HG03108 (cell line): ENCODE measurements at regions not wholly inside any gene's neighbourhood (a gene's known extent, or its start where the extent isn't known, plus 50 kb on each side); places are given as distances from the start of the nearest gene placed in this dataset.
"Not testable (repeated sequence)": the region's sequence is repeated elsewhere in the genome, so short reads cannot be mapped to it uniquely, and the experiment has no call there.

ENCODE experiments used
- ATAC-seq: cut with Tn5 transposase; IDR thresholded peaks from one replicate; pipeline ENCODE4 v1.9.1; 2021; ENCODE audit warnings: moderate library complexity; ENCODE audit not compliant: unreplicated experiment

DNA sequence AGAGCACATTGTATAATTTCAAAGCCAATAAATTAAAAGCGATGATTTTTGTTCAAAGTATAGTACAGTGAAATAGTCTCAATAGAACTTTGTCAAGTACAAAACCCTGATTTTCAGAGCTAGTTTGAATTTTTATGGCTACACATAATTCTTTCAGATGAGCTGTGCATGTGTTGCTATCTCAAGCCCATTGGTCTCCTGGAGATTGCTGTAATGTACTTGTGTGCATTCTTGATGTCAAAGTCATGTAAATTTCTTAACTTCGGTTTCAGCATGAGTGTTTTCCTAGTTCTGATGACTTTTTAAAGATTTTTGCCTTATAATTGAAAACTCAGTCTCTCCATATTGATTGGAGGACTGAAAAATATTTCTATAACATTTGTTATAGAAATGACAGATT, 200.8 kb downstream of the CEP135 start:
- no peak for ATAC-seq

DNA sequence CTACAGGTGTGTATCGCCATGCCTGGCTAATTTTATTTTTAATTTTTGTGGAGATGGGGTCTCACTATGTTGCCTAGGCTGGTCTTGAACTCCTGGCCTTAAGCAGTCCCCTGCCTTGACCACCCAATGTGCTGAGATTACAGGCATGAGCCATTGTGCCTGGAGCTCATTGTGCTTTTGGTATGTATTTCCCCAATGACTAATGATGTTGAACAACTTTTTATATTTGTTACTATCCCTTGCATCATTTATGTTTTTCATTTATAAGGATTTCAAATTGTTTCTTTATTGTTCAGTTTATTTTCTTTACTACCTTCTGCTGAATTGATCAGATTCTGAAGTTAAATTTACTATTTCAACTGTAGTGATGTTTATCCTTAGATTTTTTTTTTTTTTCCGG, 199.7 kb downstream of the CEP135 start:
- no peak for ATAC-seq

DNA sequence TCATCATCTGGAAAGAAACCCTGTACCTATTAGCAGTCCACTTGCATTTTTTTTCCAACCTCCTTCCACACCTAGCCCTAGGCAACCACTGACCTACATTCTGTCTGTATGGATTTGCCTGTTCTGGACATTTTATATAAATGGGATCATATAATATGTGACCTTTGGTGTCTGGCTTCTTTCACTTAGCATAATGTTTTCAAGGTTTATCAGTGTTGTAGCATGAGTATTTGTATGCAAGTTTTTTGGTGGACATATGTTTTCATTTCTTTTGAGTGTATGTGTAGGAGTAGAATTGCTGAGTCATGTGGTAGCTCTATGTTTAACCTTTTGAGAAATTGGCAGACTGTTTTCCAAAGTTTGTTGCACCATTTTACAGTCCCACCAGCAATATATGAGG, 198.6 kb downstream of the CEP135 start:
- ATAC-seq, result no peak

DNA sequence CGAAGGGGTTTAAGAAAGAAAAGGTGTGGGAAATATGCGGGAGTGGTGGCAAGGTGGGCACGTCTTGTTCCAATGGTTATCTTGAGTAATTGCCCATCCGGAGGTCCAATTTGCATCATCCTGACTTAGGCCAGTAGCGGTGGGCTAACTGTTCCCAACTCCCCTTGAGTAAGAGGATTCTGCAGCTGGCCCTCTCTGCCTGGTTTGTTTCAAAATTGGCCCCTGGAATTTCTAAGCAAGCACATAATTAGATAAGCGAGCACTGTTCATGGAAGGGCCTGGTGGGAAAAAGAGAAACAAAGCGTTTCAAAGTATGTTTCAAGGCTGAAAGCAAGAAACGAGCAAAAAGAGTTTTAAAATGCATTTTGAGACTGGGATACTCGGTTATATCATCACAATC, 198.2 kb downstream of the CEP135 start:
- no peak for ATAC-seq

DNA sequence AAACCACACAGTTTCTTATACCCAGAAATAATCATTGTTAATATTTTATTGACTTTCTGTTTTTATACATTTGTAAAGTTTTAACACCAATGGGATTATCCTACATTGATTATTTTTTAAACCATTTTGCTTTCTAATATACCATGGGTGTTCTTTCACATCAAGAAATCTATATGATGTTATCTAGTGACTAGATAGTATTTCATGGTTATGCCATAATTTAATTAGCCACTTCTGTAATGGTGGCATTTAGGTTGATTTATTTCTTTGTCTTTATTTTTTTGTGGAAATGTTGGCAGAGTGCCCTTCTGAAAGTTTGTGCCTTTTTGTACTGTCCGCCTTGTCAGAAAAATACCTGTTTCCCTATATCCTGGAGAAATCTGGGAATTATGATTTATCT, 193.3 kb downstream of the CEP135 start:
- no peak for ATAC-seq

DNA sequence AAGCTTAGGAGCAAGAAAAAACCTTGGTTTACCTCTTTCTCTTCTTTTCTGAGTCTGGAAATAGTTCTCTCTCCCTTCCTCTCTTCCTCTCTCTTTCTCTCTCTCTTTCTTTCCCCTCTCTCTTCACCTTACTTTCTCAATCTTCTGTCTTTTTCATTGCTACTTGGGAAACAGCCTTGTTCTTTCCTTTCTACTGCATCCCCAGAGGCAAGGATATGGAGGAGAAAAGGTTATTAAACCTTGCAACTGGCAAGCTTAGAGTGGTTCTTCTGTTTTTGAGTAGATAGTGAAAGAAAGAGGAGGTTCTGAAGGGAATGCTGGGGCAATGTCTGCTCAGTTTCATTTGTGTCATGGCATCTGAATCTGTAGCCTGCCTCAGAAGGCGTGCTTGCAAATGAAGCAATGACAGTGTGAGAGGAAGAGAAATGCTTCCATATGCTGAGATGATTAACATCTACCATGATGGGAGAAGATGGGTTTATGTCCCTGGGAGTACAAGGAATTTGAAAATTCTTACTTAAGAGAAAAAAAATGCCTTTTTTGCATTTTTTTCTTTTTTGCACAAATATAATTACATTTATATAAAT, 190.6 kb downstream of the CEP135 start:
- no peak for ATAC-seq

DNA sequence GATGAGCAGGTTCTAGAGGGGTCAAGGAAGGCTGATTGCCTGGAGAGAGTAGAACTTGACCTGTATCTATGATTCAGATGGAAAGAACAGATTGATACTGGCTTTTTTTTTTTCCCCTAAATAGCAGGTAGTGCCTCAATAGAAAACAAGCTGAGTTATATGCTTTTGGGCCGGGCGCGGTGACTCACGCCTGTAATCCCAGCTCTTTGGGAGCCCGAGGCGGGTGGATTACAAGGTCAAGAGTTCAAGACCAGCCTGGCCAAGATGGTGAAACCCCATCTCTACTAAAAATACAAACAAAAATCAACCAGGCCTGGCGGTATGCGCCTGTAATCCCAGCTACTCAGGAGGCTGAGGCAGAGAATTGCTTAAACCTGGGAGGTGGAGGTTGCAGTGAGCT, 186.1 kb downstream of the CEP135 start:
- ATAC-seq, result not testable (repeated sequence)

DNA sequence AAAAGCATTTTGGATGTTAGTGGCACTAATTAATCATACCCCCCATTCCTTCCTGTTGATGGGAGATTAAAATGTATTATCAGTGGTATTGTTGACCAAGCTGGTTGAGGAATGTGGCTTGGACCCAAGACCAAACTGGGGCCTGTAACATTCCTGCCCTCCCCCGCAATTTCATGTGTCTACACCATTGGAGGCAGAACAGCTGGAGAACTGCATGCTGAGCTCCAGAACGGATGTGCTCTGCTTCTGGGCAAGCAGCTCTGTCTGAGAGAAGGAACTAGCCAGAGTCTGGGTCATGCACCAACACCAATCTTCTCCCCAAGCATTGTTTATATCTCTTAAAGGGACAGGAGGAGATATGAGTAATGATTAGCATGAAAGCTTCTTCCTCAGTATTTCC, 185.5 kb downstream of the CEP135 start:
- no peak for ATAC-seq

DNA sequence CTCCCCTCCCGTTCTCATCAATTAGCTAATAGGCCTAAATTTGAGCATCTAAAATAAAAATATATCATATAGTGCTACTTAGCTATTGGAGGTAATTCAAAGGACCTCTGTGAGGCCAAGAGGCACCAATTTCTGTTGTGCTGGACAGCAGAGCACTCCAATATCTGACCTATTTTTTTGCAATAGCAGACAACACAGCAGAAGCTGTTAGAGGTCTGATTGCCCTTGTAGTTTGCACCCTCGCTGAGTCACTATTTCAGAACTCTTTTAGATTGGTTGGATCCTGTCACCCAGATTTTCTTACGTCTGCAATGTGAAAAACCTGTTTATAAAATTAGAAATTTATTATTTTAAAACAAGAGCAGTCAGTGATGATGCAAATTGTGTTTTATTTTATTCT, 184.1 kb downstream of the CEP135 start:
- ATAC-seq, result no peak

DNA sequence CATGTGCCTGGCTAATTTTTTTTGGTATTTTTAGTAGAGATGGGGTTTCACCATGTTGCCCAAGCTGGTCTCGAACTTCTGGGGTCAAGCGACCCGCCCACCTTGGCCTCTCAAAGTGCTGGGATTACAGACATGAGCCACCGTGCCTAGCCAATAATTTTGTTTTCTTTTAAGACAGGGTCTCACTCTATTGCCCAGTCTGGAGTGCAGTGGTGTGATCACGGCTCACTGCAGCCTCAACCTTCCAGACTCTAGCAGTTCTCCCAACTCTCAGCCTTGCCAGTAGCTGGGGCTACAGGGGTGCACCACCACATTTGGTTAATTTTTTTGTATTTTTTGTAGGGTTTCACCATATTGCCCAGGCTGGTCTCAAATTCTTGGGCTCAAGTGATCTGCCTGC, 183.4 kb downstream of the CEP135 start:
- not testable (repeated sequence) for ATAC-seq

DNA sequence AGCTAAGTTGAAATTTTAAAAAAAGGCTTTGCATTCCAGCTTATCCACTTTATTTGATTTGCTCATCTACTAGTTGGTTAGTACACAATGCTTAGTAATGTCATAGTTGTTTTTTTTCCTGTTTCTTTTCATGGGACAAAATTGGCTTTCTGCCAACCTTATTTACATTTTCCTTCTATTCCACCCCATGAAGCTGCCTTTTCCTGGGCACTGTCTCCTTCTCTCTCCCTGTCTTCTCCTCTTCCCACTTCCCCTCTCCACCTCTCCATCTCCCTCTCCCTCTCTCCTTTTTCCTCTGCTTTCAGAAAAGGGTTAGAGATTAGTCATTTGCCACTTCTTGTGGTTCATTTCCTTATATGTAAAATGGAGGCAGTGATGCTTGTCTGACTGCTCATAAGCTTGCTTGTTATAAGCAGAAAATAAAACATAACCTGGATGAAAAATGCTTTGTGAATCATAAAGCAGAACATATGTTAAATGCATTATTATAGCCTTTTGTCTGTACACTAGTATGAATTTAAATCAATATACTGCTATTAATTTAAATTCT, 181.9 kb downstream of the CEP135 start:
- ATAC-seq, result no peak

DNA sequence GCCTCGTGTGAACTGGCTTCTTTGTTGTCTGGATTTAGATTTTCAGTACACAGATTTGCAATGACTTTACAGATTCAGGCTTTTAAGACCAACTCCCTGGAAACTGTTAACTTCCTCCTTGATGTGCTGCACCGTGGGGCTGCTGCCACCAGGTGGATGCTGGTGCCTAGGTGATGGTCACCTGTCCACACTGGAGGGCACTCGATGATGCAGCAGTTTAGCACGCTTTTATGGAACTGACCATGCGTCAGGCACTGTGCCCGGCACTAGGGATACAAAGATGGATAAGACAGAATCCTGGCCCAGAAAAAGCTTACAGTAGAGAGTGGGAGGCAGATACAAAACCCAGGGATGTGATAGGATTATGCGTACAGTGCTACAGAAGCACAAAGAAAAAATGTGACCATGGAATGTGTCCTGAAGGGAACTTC, 180.7 kb downstream of the CEP135 start:
- no peak for ATAC-seq

DNA sequence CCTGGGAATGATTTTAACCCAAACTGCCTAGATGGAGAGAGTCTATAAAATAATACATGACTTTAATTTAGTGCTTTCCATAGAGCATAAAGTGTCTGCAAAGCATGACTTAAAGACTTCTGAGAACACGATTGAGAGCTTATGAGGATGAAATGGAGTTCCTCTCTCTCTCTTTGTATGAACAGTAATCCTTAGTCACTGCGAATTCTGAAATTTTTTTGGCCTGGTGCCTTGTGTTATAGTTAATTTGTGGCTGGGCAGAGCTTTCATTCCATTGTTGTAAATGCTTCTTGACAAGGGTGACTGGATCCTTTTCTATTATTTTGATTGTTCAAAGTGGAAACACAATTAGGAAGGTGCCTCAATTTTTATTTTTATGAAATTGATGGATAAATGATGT, 179.5 kb downstream of the CEP135 start:
- ATAC-seq, result no peak

DNA sequence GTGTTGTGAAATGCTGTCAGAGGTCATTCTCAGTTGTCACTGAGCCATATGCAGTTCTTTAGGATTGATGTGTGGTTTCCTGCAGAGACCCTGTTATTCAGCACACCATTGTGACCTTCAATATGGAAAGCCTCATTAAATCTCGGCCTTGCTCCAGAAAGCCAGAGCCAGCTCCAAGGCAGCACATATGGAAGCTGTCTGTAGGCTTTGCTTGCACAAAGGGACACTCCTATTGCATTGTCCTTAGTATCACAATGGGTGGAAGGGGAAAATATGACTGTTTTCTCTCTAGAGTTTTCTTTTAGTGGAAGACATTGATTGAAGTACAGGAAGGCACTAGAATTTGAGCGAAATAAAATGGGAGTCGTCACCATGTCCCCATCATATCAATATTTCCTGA, 179.0 kb downstream of the CEP135 start:
- ATAC-seq, result no peak

DNA sequence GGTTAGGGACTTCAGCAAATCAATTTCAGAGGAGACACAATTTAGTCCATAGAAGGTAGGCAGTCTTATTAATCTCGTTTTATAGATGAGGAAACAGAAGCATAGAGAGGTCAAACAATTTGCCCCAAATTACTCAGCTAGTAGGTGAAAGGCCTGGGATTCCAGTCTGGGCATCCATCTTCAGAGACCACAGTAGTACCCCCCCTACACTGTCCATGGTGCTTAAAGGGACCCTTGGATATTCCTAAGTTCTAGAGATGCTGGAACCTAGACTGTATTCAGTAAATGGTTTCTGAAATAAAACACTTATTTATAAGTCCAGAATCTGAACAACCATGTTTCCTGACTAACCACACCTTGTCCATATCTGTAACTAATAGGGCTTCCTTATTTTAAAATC, 174.8 kb downstream of the CEP135 start:
- ATAC-seq, result no peak

DNA sequence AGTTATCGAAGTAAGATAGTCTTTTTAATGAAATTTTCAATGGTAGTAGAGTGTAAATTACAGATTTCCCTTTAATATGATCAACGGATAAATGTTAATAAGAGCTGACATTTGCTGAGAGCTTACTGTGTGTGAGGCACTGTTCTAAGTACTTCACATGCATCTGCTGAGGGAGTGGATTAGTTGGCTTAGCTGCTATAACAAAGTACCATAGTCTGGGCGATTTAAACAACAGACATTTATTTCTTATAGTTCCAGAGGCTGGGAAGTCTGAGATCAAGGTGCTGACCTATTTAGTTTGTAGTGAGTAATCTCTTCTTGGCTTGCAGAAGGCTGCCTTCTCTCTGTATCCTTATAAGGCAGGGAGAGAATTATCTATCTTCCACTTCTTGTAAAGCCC, 174.3 kb downstream of the CEP135 start:
- no peak for ATAC-seq

DNA sequence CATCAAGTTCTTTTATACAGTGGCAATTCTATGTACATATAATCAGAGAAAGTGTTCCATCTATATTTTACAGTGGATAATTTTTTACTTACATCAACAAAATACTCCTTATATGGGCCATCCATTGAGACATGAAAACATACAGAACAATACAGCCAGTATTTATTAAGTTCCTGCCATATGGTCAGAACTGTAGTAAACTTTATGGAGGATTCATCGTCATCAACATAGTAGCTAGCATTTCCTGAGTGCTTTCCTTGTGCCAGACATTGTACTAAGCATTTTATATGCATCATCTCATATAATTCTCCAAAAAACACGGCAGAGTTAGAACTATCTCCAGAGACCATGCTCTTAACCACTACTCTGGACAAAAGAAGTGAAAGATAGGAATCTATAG, 170.1 kb downstream of the CEP135 start:
- ATAC-seq, result no peak

DNA sequence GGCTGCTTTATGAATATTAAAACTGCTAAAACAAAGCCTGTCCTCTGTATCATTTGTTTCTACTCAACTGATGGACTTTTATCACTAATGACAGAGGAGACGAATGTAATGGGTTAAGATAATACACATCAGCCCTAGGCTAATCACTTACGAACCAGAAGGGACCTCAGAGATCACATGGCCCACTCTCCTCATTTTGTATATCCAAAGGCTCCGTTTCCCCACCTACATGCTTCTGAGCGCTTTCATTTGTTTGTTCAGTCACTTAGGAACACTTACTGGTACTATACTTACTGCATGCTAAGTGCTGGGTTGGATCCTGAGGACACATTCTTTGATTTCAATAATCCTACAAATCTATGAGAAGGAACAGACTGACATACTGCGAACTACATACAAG, 169.3 kb downstream of the CEP135 start:
- no peak for ATAC-seq

DNA sequence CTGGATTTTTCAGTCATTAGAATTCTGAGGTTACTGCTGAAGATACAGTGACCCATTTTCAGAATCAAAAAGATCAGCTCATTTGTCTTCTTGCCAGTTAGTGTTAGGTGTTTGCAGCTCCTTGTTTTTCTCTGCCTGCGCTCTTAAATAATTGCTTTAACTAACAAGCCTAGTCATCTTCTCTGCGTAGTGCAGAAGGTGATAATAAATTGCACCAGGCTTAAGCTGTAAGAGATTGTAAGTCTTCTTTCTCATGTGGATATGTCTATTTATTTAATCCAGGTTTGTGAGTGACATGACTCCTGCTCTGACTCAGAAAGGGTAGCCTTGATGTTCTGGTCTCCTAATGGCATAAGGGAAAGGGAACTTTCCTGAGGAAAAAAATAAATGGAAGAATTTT, 167.2 kb downstream of the CEP135 start:
- ATAC-seq, result no peak

DNA sequence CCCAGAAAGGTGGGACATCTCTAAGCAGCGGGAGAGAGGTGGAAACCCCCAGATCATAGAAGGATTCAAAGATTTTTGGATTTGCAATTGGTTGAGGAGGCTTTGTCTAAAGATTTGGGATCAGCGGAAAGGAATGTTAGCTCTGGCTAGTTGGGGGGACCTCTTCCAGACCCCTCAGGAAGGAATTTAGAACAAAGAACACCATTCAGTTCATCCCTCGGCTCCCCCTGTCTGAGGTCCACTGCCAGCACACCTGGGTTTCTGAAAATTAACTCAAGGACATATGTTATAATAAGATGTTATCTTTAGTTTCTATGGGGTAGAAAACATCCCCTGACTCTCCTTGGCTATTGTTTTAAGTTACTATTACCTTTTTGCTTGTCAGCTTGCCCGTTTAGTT, 163.6 kb downstream of the CEP135 start:
- no peak for ATAC-seq

DNA sequence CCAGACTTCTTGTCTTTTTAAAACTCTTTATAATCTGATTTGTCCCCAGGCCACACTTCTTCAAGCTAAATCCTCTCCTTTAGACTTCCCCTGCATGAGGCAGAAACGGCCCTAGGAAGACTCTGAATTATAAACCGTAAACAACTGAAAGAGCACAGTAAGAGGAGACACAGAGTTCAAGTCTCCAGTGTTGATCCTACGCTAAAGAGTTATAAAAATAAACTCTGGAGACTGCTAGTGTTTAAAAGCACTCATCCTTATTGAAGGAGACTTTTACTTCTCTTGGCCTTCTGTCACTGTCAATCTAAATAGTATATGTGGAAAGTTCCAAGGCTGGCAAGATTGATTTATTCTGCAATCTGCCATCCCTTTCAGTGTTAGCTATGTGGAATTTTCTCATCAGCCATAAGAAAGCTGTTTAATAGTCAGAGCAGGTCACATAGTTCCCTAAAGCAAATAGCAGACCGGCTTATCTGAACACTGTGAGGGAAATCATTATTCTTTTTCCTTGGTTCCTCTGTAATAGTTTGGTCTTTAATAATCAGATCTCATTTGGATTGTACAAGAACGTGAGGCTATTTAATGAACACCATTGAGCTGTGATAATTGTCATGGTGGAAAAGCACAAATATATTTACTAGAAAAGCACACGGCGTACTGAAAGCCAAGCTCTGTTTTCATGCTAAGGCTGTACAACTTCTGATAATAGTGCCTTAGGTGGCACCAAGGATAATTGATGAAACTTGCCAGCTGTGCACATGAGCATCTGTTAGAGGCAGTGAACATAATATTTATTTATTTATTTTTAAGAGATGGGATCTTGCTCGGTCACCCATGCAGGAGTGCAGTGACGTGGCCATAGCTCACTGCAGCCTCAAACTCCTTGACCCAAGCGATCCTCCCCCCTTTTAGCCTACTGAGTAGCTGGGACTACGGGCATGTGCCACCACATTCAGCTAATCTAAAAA, 157.7 kb downstream of the CEP135 start:
- ATAC-seq, result no peak

DNA sequence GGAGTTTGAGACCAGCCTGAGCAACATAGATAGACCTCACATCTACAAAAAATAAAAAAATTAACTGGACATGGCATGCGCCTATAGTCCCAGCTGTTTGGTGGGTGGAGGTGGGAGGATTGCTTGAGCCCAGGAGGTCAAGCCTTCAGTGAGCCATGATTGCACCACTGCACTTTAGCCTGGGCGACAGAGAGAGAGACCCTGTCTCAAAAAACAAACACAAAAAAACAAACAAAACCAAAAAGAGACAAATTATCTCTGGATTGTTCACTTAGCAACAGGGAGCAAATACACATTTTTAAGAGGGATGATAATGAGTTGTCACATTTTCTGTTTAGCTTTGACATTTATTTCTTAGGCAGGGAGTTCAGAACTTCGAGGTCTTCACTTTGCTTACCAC, 155.4 kb downstream of the CEP135 start:
- no peak for ATAC-seq
